Hippocampal formation (tissue), 2 donors: ENCODE measurements at regions not wholly inside any gene's neighbourhood (a gene's known extent, or its start where the extent isn't known, plus 50 kb on each side); places are given as distances from the start of the nearest gene placed in this dataset.
"Not testable (repeated sequence)": the region's sequence is repeated elsewhere in the genome, so short reads cannot be mapped to it uniquely, and the experiment has no call there.

Source experiments
- DNase-seq, 2 donors: peaks; one replicate each; lab custom pipeline; 2025; lab: John Stamatoyannopoulos, UW

GRCh38 chr14:44453433-44454171 is 53.5 kb downstream of the FSCB start:
- no peak for DNase-seq

DNA sequence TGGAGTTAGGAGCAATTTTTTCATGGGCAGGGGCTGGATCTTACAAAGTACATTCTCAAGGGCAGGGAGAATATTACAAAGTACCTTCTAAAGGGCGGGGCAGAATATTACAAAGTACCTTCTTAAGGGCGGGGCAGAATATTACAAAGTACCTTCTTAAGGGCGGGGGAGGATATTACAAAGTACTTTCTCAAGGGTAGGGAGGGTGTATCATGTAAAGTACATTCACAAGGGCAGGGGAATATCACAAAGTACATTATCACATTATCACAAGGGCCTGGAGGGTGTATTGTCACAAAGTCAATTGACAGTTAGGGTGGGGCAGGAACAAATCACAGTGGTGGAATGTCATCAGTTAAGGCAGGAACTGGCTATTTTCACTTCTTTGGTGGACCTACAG is 56.9 kb downstream of the FSCB start:
- not testable (repeated sequence) for DNase-seq

DNA sequence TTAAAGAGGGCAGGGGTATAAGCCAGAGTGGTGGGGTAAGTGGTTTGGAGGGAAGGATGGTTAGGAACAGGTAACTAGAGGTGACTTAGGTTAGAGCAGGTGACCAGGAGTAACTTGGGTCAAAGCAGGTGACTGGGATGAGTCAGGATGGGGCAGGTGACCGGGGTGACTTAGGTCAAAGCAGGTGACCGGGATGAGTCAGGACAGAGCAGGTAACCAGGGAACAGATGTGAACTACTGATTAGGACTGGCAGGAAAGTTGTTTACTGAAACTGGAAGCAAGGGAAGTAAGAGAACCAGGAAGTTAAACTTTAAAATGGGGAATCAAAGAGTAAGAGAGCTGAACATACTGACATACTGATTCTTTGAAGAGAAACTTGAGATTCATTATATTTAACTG is 57.4 kb downstream of the FSCB start:
- no peak for DNase-seq

DNA sequence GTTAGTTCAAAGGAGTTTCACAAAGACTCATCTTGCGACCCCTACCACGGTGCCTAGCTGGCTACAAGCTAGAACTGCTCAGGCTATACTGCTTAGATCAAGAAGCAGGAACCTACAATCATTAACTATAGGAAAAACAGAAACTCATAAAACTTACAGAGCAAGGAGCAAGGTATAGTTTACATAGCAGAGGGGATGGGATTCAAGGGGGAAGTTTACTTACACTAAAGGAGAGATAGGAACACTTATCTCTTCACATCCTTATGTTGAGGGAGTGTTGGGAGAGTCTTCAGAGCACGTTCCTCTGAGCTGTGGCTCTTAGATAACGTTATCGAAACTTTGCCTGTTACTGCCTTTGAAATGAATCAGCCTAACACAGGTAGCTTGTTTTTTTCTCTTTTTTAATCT is 58.1 kb downstream of the FSCB start:
- DNase-seq = no peak

GRCh38 chr14:44446965-44447364 is 60.1 kb downstream of the FSCB start:
- no peak for DNase-seq

DNA sequence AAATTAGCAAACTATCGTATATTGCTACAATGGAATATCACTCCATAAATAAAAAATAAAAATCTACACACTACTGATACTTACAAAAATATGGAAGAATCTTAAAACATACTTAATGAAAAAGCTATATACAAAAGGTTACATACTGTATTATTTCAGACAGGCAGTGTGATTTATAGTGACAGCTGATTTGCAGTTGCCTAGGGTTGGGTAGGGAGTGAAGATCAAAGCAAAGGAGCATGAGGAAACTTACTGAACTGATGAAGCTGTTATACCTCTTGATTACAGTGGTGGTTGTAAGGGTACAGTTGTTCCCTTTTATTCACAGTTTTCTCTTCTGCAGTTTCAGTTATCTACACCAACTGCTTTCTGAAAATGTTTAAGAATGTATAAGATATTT is 62.6 kb downstream of the FSCB start:
- DNase-seq = no peak

DNA sequence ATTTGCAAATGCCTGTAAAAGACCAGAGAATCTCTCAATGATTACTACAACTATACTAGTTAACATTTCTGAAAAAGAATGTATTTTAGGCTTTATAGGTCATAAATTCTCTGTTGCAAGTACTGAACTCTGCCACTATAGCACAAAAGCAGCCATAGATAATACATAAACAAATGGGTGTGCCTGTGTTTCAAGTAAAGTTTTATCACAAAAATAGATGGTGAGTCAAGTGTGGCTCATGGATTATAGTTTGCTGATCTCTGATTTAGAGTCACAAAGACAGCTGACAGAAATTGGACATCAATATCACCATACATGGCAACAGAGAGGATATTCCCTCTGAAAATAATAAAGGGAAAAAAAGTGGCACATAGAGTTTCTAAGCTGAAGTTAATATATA is 68.1 kb downstream of the FSCB start:
- no peak for DNase-seq

DNA sequence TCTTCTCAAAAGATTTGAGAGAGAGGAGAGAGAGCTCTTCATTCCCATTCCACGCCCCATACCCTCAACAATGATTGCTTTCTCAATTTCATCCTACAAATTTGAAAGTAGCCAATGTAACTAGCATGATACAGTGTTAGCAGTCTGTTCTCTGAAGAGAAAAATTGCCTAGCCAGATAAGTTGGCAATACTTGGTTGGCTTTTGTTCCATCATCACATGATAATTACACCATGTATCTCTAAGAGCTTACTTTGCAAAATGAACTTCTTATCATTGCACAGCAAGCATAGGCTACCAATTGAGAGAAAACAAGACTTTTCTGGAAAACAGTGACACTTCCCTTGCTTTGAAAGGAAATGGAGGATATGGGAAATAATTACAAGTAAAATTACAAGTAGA is 68.9 kb downstream of the FSCB start:
- DNase-seq = no peak

DNA sequence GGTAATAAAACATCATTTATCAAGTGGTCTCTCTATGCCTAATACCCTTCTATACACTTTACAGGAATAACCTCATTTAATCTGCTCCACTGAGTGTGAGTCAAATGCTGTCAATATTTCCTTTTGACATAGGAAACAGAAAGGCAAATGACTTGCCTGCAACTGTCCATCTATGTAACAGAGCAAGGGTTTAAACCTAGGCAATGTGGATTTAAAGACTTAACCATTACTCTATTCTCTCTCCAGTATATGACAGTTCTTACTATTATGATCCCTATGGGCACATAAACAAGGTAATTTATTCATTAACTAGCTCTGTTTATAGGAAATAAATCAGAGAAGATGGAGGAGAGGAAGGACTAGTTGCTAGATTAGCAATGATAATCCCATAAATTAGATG is 70.6 kb downstream of the FSCB start:
- no peak for DNase-seq

DNA sequence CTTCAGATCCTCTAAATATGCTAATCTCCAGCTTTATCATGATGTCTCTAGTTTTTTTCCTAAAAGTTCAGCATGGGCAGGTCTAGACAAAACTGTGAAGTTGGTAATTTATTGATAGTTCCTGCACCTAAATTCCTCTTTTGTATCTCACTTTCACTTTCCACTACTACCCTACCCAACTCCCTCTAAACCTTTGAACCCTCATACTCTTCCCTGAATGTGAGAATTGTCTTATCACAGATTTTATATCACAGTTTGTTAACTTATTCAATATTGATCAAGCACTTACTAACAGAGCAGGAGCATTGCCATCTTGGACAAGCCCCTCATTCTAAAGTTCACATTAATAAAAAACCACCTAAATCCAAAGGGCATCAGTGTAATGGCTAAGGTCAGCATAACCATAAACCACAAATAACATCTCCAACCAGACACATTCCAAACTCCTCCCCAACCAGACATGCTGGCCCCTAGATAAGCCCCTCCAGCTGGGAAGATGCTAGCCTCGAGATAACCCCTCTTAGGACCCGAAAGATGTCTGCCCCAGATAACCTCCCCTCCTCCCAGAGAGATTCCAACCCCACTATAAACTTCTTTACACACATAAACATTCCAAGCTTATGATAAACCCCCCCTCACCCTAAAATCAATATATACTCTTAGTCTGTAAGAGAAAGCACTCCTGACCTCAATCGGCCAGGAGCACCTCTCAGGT is 78.7 kb downstream of the FSCB start:
- no peak for DNase-seq

DNA sequence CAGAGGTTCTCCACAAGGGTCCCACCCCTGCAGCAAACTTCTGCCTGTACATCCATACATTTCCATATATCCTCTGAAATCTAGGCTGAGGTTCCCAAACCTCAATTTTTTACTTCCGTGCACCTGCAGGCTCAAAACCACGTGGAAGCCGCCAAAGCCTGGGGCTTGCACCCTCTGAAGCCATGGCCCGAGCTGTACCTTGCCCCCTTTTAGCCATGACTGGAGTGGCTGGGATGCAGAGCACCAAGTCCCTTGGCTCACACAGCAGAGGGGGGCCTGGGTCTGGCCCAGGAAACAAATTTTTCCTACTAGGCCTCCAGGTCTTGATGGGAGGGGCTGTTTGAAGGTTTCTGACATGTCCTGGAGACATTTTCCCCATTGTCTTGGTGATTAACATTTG is 84.4 kb downstream of the FSCB start:
- no peak for DNase-seq

GRCh38 chr14:44420226-44420625 is 86.9 kb downstream of the FSCB start:
- no peak for DNase-seq

- no peak for DNase-seq
These were observed 88.2 kb downstream of the FSCB start for GRCh38 chr14:44418856-44419255.

DNA sequence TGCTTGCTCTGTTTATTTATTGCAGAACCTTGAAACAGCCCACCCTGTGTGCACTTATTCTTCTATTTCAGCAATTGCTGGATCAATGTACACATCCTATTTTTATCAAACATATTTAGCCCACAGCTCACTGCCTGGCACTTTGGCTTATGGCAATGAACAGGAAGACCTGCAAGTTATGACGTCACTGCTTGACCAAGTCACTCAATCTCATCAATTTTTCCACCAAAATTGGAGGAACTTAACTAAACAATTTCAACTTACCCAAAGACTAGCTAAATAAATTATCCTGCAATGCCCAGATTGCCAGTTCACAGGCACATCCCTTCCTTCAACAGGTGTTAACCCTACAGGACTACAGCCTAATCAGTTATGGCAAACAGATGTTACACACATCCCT is 89.3 kb downstream of the FSCB start:
- no peak for DNase-seq

- DNase-seq = no peak
These were observed 92.4 kb downstream of the FSCB start for GRCh38 chr14:44414646-44415045.

DNA sequence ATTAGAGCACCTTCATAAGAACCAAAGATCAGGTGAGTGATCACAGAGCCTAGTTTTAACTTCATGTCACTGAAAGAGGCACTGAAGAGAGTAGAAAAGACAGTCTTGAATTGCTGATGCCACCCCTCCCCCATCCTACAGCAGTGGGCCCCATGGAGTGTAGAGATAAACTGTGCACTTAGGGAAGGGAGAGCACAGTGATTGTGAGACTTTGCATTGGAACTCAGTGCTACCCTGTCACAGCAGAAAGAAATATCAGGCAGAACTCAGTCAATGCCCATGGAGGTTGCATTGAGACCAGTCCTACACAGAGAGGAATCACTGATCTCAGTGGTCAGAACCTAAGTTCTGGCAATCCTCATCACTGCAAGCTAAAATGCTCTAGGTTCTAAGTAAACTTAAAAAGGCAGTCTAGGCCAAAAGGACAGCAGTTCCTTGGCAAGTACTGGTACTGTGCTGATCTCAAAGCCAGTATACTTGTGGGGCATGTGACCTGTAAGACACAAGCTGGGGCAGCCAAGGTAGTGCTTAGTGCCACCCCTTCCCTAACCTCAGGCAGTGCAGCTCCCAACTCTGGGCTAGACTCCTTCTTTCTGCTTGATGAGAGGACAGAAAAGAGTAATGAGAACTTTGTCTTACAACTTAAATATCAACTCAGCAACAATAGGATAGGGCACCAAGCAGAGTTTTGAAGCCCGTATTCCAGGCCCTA is 94.1 kb downstream of the FSCB start:
- no peak for DNase-seq

DNA sequence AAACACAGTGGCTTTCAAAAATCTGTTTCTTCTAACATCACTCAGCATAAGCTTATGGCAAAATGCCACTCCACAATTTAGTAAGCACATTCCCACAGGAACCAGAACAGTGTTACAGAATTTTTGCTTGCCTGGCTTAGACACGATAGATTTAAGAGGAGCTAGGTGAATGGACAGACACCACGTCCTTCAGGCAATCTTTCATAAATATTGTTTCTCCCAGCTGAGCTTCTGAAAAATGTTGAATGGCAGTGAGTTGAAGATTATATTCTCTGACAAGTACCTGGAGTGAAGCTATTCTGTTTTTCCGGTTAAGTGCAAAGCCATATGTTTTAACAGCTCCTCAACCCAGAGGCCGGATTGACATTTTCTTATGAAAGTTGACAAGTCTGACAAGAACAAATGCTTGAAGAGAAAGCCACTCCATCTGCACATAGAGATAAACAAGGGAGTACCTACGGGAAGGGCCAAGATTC is 102.0 kb downstream of the FSCB start:
- no peak for DNase-seq

DNA sequence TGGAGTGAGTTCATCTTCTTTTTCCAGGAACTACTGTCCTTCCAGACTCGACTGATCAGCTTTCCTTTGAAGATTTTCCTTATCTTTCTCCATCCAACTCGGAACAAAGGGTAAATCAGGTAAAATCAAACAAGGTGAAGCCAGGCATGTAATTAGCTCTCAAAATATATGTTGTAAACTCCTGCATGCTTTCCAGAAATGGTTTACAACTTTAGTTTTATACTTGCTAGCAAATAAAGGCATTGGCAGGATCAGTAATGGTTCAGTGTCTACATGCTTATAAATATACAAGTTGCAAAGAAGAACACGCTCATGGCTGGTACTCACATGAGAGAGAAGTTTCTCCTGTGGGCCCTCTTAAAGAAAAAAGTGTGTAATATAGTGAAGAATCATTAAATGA is 102.5 kb downstream of the FSCB start:
- DNase-seq = no peak

DNA sequence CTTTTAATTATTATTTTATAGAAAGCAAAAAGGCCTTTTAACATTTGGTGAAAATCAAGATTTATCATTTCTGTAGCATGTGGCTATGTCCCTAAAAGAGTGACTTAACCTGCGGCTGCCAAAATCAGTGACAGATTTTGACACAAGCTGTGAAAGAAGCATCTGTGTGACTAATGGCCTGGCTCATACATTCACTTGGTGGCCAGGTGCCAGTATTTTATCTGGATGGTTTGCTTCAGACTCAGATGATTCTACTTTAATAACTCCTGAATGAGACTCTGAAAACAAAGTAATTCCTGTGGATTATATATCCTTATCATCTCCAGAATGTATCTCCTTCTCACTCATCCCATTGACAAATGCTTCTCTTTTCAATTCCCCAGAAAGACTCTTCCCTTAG is 103.0 kb downstream of the FSCB start:
- DNase-seq = no peak

DNA sequence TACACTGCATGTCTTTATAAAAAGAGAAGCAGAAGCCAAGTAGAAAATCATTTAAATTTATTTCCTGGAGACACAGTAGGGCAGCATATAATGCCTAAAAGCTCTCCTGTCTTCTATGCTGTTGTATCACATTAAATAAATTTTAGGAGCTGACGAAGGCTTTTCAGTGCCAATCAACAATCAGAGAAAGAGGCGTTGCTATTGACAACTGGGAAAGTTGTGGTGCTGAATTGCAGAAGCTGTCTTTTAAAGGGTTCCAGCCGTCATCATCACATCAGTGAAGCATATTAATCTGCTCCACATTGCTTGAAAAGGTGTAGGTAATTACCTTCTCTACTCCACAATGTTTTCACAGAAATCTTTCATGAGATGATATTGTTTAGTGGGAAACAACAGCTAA is 103.9 kb downstream of the FSCB start:
- no peak for DNase-seq

DNA sequence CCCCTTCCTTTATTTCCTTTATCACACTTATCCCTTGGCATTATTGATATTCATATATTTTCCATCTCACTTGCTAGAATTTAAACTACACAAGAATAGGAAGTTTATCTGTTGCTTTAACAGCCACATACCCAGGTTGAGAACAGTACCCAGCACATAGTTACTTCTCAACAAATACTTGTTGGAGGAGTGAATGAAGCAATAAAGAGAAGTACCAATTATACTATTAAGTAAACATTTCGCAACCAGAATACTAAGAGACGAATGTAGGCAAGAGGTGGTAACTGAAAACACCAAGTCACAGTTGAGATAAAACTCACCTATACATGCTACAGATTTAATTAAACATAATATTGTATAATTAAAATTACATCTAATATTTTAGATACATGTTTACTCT is 110.9 kb downstream of the FSCB start:
- DNase-seq = no peak

GRCh38 chr14:44392984-44393383 is 114.1 kb downstream of the FSCB start:
- no peak for DNase-seq

GRCh38 chr14:44388306-44388705 is 118.8 kb downstream of the FSCB start:
- DNase-seq = no peak
